Activated T-helper 2 cell treated with anti-CD3 and anti-CD28 coated beads, Interferon-gamma antibody, Interleukin-2, Interleukin-4, amounts not matched to agents 10 μg/mL and 5 μg/mL and 100 μg/mL, durations not matched to agents 14 hours and 24 hours and 36 hours (primary cell): ENCODE measurements at regions not wholly inside any gene's neighbourhood (a gene's known extent, or its start where the extent isn't known, plus 50 kb on each side); places are given as distances from the start of the nearest gene placed in this dataset.

ENCODE experiments used
- DNase-seq: peaks from one replicate; pipeline ENCODE4 v3.0.0; 2021; ENCODE audit warnings: low spot score
- H3K27ac Mint-ChIP-seq: one replicate; pipeline ENCODE4 v1.8.0; 2021; ENCODE audit warnings: mixed read lengths
- H3K27me3 Mint-ChIP-seq: one replicate; pipeline ENCODE4 v1.8.0; 2021; ENCODE audit warnings: low read depth, mixed read lengths
- H3K36me3 Mint-ChIP-seq: one replicate; pipeline ENCODE4 v1.8.0; 2021; ENCODE audit warnings: low read depth, mixed read lengths
- H3K4me1 Mint-ChIP-seq: one replicate; pipeline ENCODE4 v1.8.0; 2021; ENCODE audit warnings: low read depth, mixed read lengths
- H3K4me3 Mint-ChIP-seq: one replicate; pipeline ENCODE4 v1.8.0; 2021; ENCODE audit warnings: low read depth, mild to moderate bottlenecking, moderate library complexity, mixed read lengths
- H3K9me3 Mint-ChIP-seq: one replicate; pipeline ENCODE4 v1.8.0; 2021; ENCODE audit warnings: mixed read lengths
- intact Hi-C: fragments of 100-400 bp; cut with micrococcal nuclease; formaldehyde crosslinking; loops from one replicate; pipeline ENCODE4 v1.15.1; 2023

DNA sequence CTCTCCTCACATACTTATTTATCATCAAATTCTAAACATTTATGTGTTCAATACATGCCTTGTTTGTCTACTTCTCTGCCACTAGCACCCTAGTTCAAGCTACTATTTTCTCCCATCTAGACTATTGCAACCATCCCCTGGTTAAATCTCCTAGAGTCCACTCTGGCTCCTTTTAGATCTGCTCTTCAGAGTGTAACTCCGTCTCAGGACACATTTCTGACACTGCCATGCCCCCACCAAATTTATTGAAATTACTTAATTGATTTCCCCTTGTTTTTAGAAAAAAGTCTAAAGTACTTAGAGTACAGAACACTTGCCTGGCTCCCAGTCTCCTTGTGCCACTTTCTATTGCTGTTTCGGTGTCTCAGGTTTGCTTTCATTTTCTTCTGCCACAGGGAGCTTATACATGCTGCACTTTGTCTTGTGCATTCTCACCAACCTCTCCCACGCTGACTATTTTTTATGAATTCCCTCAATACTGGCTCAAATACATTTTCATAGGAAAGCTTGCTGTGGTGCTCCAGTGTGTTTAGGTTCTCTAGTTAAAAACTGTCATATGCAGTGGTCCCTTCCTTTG lies 792.3 kb downstream of the DIPK2A start:
- H3K4me1 Mint-ChIP-seq: no peaks in the 10 kb centered on the region
- no peak overlapping the region for H3K4me3 Mint-ChIP-seq
- no peaks in the 10 kb centered on the region for H3K27me3 Mint-ChIP-seq
- no peaks in the 10 kb centered on the region for H3K9me3 Mint-ChIP-seq
- intact Hi-C loops: no loop called here
- no peak for DNase-seq
- H3K27ac Mint-ChIP-seq: no peak overlapping the region
- no peaks in the 10 kb centered on the region for H3K36me3 Mint-ChIP-seq

DNA sequence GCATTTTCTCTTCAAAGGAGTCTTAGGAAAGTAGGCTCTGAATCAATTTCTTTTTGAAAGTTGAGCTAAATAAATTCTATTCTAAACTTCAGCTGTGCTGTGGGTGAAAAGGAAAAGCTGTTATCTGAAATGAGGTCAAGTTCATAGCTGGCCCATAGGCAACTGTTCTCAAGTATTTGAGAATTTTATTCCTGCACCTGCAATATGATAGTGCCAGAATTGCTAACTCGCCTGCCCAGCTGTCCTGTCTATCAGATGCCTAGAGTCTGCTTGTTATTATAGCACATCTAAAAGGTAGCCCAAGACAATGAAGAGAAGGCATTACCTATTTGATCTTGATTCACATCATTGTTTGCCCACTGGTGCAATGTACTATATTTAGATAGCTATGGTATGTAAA lies 798.7 kb downstream of the DIPK2A start:
- Mint-ChIP-seq H3K36me3 (no peaks in the 10 kb centered on the region), H3K27ac (no peak overlapping the region), H3K4me3 (no peak overlapping the region), H3K4me1 (no peaks in the 10 kb centered on the region), H3K9me3 (no peaks in the 10 kb centered on the region), H3K27me3 (no peaks in the 10 kb centered on the region)
- intact Hi-C loops: no loop called here
- no peak for DNase-seq

DNA sequence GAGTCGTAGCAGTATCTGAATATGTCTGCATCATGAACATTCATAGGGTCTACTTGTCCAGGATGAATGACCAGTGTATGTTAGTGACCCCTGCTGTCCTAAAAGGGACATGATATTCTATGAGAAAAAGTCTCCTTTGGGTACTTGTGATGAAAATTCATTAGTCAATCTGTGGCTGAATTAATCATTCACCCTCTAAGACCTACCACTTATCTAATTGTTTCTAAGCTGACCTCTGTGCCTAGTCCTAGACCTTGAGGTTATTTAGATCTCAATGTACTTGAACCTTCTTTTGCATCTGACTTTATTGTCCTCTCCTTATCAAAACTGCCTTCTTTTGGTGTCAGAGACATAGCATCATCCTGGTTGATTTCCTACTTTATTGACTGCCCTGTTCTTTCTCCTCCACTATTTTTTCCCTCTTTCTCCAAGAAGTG lies 799.3 kb downstream of the DIPK2A start:
- no peaks in the 10 kb centered on the region for H3K4me1 Mint-ChIP-seq
- H3K27ac Mint-ChIP-seq: no peak overlapping the region
- DNase-seq: no peak
- H3K4me3 Mint-ChIP-seq: no peak overlapping the region
- no peaks in the 10 kb centered on the region for H3K27me3 Mint-ChIP-seq
- H3K9me3 Mint-ChIP-seq: no peaks in the 10 kb centered on the region
- H3K36me3 Mint-ChIP-seq: no peaks in the 10 kb centered on the region
- intact Hi-C loops: no loop called here

DNA sequence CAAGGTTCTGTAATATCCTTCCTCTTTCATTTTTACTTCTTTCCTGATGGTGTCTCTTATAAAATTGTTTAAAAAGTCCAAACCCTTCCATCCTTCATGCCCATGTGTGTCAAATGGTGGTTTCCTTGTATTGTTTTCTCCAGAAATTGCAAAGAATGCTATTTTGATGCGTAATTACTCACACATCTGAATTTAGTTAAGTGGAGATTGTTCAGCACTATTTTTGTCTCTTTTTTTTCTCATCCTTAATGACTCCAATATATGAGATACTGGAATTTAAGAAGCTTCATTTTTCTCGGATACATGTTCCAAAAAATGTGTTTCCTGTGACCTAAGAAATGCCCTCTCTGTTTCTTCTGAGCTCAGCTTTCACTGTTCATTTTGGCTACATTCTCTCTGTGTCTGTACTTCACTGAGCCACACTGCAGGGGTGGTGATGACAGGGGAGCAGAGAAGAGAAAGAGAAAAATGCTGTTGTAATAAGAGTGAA lies 799.8 kb downstream of the DIPK2A start:
- Mint-ChIP-seq H3K27me3 (no peaks in the 10 kb centered on the region), H3K4me1 (no peaks in the 10 kb centered on the region), H3K36me3 (no peaks in the 10 kb centered on the region), H3K27ac (no peak overlapping the region), H3K4me3 (no peak overlapping the region), H3K9me3 (no peaks in the 10 kb centered on the region)
- DNase-seq: no peak
- intact Hi-C loops: no loop called here

DNA sequence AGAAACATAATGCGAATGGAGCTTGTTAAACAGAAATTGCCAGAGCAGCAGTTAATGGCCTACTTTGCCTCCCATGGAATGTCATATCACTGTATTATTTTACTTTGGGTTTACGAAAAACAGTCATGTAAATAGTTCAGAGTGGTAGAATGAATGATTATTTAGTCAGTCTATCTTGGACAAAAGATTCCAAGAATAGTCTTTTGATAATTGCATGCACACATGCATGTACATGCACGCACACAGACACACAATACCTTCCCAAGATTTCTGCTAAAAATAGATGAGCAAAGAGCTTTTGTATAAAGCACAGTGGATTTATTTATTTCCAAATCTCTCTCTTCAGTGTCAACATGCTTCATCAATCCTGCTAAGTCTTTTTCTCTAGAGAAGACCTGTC lies 800.7 kb downstream of the DIPK2A start:
- no peaks in the 10 kb centered on the region for H3K4me1 Mint-ChIP-seq
- no peak overlapping the region for H3K27ac Mint-ChIP-seq
- DNase-seq: no peak
- intact Hi-C loops: no loop called here
- no peaks in the 10 kb centered on the region for H3K9me3 Mint-ChIP-seq
- H3K27me3 Mint-ChIP-seq: no peaks in the 10 kb centered on the region
- no peak overlapping the region for H3K4me3 Mint-ChIP-seq
- no peaks in the 10 kb centered on the region for H3K36me3 Mint-ChIP-seq

DNA sequence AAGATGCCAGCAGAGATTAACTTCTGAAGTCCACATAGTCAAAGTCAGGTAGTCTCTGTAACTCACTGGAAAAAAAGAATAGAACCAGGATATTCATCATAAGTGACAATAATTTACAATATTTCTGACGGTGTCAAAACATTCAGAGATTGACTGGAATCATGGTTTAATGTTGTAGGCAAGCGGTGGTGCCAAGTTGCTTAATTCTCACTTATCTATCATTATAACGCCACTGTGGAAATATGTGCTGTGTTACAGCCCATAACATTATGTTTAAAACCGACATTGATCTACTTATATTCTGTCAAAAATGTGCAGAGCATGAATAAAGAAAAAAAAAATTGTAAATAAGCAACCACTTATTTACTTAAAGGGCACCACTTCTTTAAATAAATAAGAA lies 801.7 kb downstream of the DIPK2A start:
- Mint-ChIP-seq H3K9me3 (no peaks in the 10 kb centered on the region), H3K27ac (no peak overlapping the region), H3K4me1 (no peaks in the 10 kb centered on the region), H3K4me3 (no peak overlapping the region), H3K36me3 (no peaks in the 10 kb centered on the region), H3K27me3 (no peaks in the 10 kb centered on the region)
- no peak for DNase-seq
- intact Hi-C loops: no loop called here

DNA sequence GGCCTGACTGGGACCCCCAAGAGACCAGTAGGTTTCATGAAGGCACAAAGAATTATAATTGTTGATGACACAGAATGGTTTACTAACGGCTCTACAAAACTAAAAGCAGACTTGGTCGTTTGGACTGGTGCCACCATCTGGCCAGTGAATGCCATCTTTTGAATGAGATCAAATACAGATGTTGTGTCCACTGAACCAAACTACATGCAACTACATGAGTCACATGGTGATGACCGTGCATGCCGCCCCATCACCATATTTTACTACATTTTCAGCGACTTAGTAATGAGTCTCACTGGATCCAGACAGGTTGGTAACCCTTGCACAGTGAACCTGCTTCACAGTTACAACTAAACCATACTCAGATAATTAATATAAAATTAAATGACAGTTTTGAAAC lies 803.3 kb downstream of the DIPK2A start:
- H3K36me3 Mint-ChIP-seq: no peaks in the 10 kb centered on the region
- no peak for DNase-seq
- no peaks in the 10 kb centered on the region for H3K4me1 Mint-ChIP-seq
- no peak overlapping the region for H3K4me3 Mint-ChIP-seq
- no peaks in the 10 kb centered on the region for H3K9me3 Mint-ChIP-seq
- intact Hi-C loops: no loop called here
- H3K27ac Mint-ChIP-seq: no peak overlapping the region
- no peaks in the 10 kb centered on the region for H3K27me3 Mint-ChIP-seq

DNA sequence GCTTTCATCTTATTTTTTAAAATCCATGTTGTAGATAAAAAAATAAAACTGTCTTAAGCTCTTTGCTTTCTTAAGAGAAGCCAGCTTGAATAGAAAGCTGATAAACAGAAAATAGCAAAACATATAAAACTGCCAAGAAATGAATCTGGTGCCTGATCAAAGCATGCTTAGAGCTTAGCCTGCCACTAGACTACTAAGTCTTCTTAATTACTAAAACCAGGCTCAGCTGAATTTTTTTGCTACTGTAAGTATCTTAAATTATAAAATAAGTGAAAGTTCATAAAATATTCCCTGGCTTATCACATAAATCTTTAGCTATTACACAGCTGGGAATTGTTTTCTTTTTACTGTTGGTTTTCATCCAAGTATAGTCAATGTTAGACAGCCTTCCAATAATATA lies 803.9 kb downstream of the DIPK2A start:
- no peak overlapping the region for H3K27ac Mint-ChIP-seq
- H3K4me1 Mint-ChIP-seq: no peaks in the 10 kb centered on the region

DNA sequence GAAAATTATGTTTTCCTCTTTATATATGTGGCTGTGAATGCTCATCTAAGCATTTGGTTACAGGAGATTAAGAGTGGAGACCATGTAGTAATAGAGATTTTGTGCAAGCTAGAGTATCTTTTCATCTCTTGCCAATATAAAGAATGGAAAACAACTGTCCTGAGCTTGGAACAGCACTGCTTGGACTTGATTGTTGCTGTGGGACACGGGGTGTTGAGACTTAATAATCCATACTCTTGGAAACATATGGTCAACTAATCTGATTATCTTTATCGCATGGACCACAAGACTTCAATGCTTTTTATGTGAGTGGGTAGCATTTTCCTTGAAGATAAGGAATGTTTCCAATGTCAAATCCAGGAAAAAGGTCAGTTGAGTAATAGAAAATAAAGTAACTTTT lies 806.3 kb downstream of the DIPK2A start:
- DNase-seq: no peak
- Mint-ChIP-seq H3K27ac (no peak overlapping the region), H3K9me3 (no peaks in the 10 kb centered on the region), H3K27me3 (no peaks in the 10 kb centered on the region), H3K4me3 (no peak overlapping the region), H3K4me1 (no peaks in the 10 kb centered on the region), H3K36me3 (no peaks in the 10 kb centered on the region)
- intact Hi-C loops: no loop called here

More for the DNA sequence above, 803.9 kb downstream of the DIPK2A start:
- no peak for DNase-seq
- H3K9me3 Mint-ChIP-seq: no peaks in the 10 kb centered on the region
- H3K4me3 Mint-ChIP-seq: no peak overlapping the region
- intact Hi-C loops: no loop called here
- H3K27me3 Mint-ChIP-seq: no peaks in the 10 kb centered on the region
- no peaks in the 10 kb centered on the region for H3K36me3 Mint-ChIP-seq

DNA sequence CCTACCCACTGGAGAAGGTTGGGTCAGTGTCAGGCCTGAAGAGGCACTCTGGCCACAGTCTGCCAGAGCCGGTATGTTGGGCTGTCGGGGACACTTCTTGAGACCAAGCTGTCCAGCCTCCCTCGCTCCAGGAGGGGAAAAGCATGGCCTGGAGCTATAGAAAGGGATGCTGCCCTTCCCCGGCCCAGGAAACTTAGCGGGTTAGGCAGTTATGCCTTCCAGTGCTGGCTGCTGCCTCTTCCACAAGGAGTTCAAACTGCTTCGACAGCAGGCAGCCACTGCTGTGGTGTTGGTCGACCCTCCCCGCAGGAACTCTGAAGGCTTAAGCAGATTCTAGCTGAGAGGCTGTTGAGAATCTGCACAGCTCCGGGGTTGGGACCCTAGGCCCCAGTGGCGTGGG lies 819.4 kb downstream of the DIPK2A start:
- no peak overlapping the region for H3K4me3 Mint-ChIP-seq
- no peaks in the 10 kb centered on the region for H3K9me3 Mint-ChIP-seq
- DNase-seq: no peak
- no peaks in the 10 kb centered on the region for H3K27me3 Mint-ChIP-seq
- H3K4me1 Mint-ChIP-seq: no peaks in the 10 kb centered on the region
- intact Hi-C loops: no loop called here
- no peak overlapping the region for H3K27ac Mint-ChIP-seq
- H3K36me3 Mint-ChIP-seq: no peaks in the 10 kb centered on the region

DNA sequence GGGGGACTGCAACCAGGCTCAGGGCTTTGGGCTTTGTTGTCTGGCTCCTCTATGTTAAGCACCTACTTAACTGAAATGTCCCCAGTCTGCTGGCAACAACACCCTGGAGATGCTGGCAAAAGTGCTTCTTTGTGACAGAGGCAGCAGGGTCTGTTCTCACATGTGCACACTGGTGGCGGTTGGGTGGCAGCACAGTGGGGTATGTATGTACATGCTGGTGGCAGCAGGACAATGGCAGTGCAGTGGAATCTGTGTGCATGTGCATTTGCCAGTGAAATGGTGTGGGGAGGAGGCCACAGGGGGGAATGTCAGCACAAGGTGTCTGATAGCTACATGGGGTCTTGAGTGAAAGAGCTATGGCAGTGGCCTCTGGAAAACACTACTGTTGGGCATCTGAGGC lies 830.3 kb downstream of the DIPK2A start:
- Mint-ChIP-seq H3K9me3 (no peaks in the 10 kb centered on the region), H3K4me3 (no peak overlapping the region), H3K4me1 (no peaks in the 10 kb centered on the region), H3K27me3 (no peaks in the 10 kb centered on the region), H3K27ac (no peak overlapping the region), H3K36me3 (no peaks in the 10 kb centered on the region)
- intact Hi-C loops: no loop called here
- DNase-seq: no peak

DNA sequence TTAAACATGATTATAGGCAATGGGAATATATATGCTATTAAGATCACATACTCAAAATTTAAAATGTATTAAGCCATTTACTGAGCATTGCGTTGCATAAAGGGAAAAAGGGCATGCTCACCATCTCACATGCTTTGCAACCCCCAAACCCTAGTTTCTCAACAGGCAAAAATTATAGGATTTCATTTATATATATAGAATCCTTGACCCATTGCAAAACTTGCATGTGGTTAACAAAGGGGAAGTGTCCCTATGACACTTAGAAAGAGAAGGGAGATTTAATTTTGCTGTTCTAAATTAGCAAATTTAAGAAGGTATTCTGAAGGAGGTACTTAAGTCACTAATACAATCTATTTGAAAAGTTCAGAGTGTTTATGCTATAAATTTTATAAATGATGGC lies 837.8 kb downstream of the DIPK2A start:
- Mint-ChIP-seq H3K9me3 (no peaks in the 10 kb centered on the region), H3K4me1 (no peaks in the 10 kb centered on the region)
- intact Hi-C loops: no loop called here

DNA sequence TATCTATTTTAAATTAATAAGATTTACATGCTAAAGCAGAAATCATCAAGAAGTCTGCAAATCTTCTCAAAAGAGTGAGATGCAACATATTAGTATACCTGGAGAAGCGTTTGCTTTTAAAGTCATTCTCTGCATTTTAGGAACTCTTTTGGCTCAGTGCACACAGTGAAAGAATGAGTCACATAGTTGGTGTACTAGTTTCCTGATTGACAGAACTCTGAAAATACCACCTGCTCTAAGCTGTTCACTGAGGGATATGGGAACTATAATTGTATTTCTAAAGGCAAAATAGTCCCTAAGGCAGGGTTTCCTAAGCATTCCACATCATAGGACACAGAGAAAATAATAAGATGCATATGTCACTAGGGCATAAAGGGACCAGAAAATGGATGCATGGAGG lies 838.5 kb downstream of the DIPK2A start:
- H3K4me1 Mint-ChIP-seq: no peaks in the 10 kb centered on the region
- H3K36me3 Mint-ChIP-seq: no peaks in the 10 kb centered on the region
- intact Hi-C loops: no loop called here
- no peaks in the 10 kb centered on the region for H3K9me3 Mint-ChIP-seq
- no peaks in the 10 kb centered on the region for H3K27me3 Mint-ChIP-seq
- DNase-seq: no peak
- H3K4me3 Mint-ChIP-seq: no peak overlapping the region
- H3K27ac Mint-ChIP-seq: no peak overlapping the region

More for the DNA sequence above, 837.8 kb downstream of the DIPK2A start:
- Mint-ChIP-seq H3K36me3 (no peaks in the 10 kb centered on the region), H3K4me3 (no peak overlapping the region), H3K27me3 (no peaks in the 10 kb centered on the region), H3K27ac (no peak overlapping the region)
- no peak for DNase-seq

DNA sequence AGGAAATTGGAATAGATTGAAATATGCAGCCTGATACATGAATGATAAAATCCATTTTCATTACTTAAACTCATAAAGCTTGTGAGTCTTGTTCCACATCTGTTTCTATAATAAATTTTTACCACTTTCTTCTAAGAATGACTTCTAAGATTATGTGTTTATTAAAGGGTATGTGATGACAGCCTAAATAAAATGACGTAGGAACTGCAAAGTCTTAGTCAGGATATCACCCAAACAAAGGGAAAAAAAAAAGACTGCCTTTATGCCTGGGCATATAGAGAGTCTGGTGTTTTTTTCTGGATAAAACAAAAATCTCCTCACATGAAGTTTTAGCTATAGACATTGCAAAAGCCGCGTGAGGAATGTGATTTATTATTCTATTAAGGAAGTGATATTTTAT lies 844.0 kb downstream of the DIPK2A start:
- no peaks in the 10 kb centered on the region for H3K27me3 Mint-ChIP-seq
- no peak overlapping the region for H3K4me3 Mint-ChIP-seq
- intact Hi-C loops: no loop called here
- no peaks in the 10 kb centered on the region for H3K4me1 Mint-ChIP-seq
- H3K36me3 Mint-ChIP-seq: no peaks in the 10 kb centered on the region
- H3K9me3 Mint-ChIP-seq: no peaks in the 10 kb centered on the region
- no peak overlapping the region for H3K27ac Mint-ChIP-seq
- no peak for DNase-seq
